Panc1 (cell line): ENCODE measurements at regions not wholly inside any gene's neighbourhood (a gene's known extent, or its start where the extent isn't known, plus 50 kb on each side); places are given as distances from the start of the nearest gene placed in this dataset.

Source experiments
- ATAC-seq: fragments of 200-7000 bp; cut with Tn5 transposase; 2 replicates; pipeline ENCODE4 v1.9.1; 2020; ENCODE audit warnings: mild to moderate bottlenecking, moderate library complexity
- BruUV-seq: library from RNA; stranded (reverse); fragments of 400-500 nt; replicated peaks from 2 replicates; lab custom pipeline; 2021; lab: Mats Ljungman, UMichigan
- CTCF ChIA-PET: fragments of 300-600 bp; sonication (Branson Sonifier 250); formaldehyde crosslinking; loops from one replicate; lab custom pipeline; 2022; ENCODE audit warnings: antibody characterized with exemption; lab: Charles Lee
- POLR2A ChIA-PET: fragments of 300-600 bp; sonication (Branson Sonifier 250); formaldehyde crosslinking; loops from one replicate; lab custom pipeline; 2022; ENCODE audit warnings: antibody characterized with exemption; lab: Charles Lee
- DNase-seq: peaks from one replicate; pipeline ENCODE4 v3.0.0-alpha.2; 2010; ENCODE audit warnings: low read depth, low spot score
- H3K27ac ChIP-seq: 2 replicates; pipeline ENCODE4 v1.5.1; 2011; ENCODE audit warnings: mild to moderate bottlenecking, low read length, inconsistent platforms
- H3K27me3 ChIP-seq: fragments of 200-500 bp; sonication (Bioruptor generic); 2 replicates; pipeline ENCODE4 v1.6.0; 2014; ENCODE audit warnings: low read length, inconsistent platforms; ENCODE audit not compliant: control insufficient read depth, insufficient read depth
- H3K36me3 ChIP-seq: fragments of 200-500 bp; sonication (Bioruptor generic); 2 replicates; pipeline ENCODE4 v1.5.1; 2014; ENCODE audit warnings: inconsistent platforms, mild to moderate bottlenecking, low read length, moderate library complexity; ENCODE audit not compliant: control insufficient read depth, insufficient read depth
- H3K4me1 ChIP-seq: 2 replicates; pipeline ENCODE4 v1.5.1; 2011; ENCODE audit warnings: inconsistent platforms, mild to moderate bottlenecking, low read length, moderate library complexity; ENCODE audit not compliant: control insufficient read depth, insufficient read depth
- H3K4me3 ChIP-seq, 2 experiments: 2 replicates each; pipeline ENCODE4 v1.5.1; 2011 to 2012; ENCODE audit warnings: low read depth in 2 of 2, low read length in 2 of 2, mild to moderate bottlenecking in 2 of 2, inconsistent platforms in 1 of 2, moderate library complexity in 1 of 2
- H3K9me3 ChIP-seq: fragments of 200-500 bp; sonication (Bioruptor generic); 2 replicates; pipeline ENCODE4 v1.5.1; 2014; ENCODE audit warnings: low read depth, mild to moderate bottlenecking, inconsistent platforms, low read length, moderate library complexity; ENCODE audit not compliant: control insufficient read depth, insufficient read depth
- CTCF ChIP-seq: fragments of 450-650 bp; IDR thresholded peaks from 2 replicates; pipeline ENCODE4 v1.5.1; 2017; ENCODE audit warnings: mild to moderate bottlenecking
- POLR2AphosphoS5 ChIP-seq: IDR thresholded peaks from 2 replicates; pipeline ENCODE4 v1.6.1; 2012; ENCODE audit warnings: mild to moderate bottlenecking, low read depth, low read length, moderate library complexity
- REST ChIP-seq, 2 experiments: IDR thresholded peaks; 2 replicates each; pipeline ENCODE4 v1.6.1; 2011 to 2012; ENCODE audit warnings: low read depth in 2 of 2, control low read depth in 1 of 2, low read length in 1 of 2, mild to moderate bottlenecking in 1 of 2, moderate library complexity in 1 of 2; ENCODE audit not compliant: insufficient read depth in 1 of 2
- SIN3A ChIP-seq: IDR thresholded peaks from 2 replicates; pipeline ENCODE4 v1.6.1; 2012; ENCODE audit warnings: low read depth, mild to moderate bottlenecking, low read length, moderate library complexity, borderline replicate concordance; ENCODE audit not compliant: insufficient read depth
- TCF7L2 ChIP-seq: IDR thresholded peaks from 2 replicates; pipeline ENCODE4 v1.6.1; 2011; ENCODE audit warnings: mild to moderate bottlenecking, low read depth, low read length, inconsistent platforms
- in situ Hi-C: cut with HindIII; loops from 2 replicates; pipeline ENCODE4 v1.10.0; 2016; ENCODE audit warnings: low sequenced_read_pairs, low pct_unique_long_range_greater_than_20kb
- intact Hi-C: fragments of 100-400 bp; cut with micrococcal nuclease; formaldehyde crosslinking; loops from one replicate; pipeline ENCODE4 v1.10.0; 2022; ENCODE audit not compliant: unreplicated experiment

GRCh38 chr13:48828962-48829411, 146.7 kb upstream of the FNDC3A start:
- Histone ChIP-seq H3K27ac (no peak overlapping the region), H3K36me3 (no peaks in the 10 kb centered on the region), H3K4me1 (no peaks in the 10 kb centered on the region), H3K27me3 (no peaks in the 10 kb centered on the region), H3K9me3 (no peaks in the 10 kb centered on the region), H3K4me3 (no peak overlapping the region)
- TF ChIP-seq REST (IDR thresholded peaks at IDR 0.05; ENCODE audit: insufficient read depth in 1 of 2, low read depth in 2 of 2, low read length in 1 of 2) (no peak), TCF7L2 (no peak), CTCF (no peak), SIN3A (no peak), POLR2AphosphoS5 (no peak)
- in situ Hi-C loops (no loop called here), intact Hi-C loops (no loop called here)
- POLR2A ChIA-PET = no interaction called here
- DNase-seq (no peak), ATAC-seq (no peak)
- BruUV-seq = no TSS peak
- CTCF ChIA-PET = no interaction called here

- no peak overlapping the region for H3K4me3 ChIP-seq
- no peaks in the 10 kb centered on the region for H3K27me3 ChIP-seq
- no peaks in the 10 kb centered on the region for H3K36me3 ChIP-seq
- ATAC-seq (no peak), DNase-seq (no peak)
- BruUV-seq = no TSS peak
- H3K4me1 ChIP-seq = no peaks in the 10 kb centered on the region
- H3K27ac ChIP-seq = no peak overlapping the region
- POLR2A ChIA-PET = no interaction called here
- no peaks in the 10 kb centered on the region for H3K9me3 ChIP-seq
- intact Hi-C loops = no loop called here
- in situ Hi-C loops = no loop called here
- no peak for TF ChIP-seq TCF7L2
- no peak for TF ChIP-seq CTCF
- TF ChIP-seq REST (IDR thresholded peaks at IDR 0.05; ENCODE audit: insufficient read depth in 1 of 2, low read depth in 2 of 2, low read length in 1 of 2) = no peak
- no peak for TF ChIP-seq SIN3A
- no peak for TF ChIP-seq POLR2AphosphoS5
- CTCF ChIA-PET = no interaction called here
Observed at GRCh38 chr13:48829536-48829935, 146.2 kb upstream of the FNDC3A start.
